ENCODE measurements at regions not wholly inside any gene's neighbourhood (a gene's known extent, or its start where the extent isn't known, plus 50 kb on each side); places are given as distances from the start of the nearest gene placed in this dataset.

DNA sequence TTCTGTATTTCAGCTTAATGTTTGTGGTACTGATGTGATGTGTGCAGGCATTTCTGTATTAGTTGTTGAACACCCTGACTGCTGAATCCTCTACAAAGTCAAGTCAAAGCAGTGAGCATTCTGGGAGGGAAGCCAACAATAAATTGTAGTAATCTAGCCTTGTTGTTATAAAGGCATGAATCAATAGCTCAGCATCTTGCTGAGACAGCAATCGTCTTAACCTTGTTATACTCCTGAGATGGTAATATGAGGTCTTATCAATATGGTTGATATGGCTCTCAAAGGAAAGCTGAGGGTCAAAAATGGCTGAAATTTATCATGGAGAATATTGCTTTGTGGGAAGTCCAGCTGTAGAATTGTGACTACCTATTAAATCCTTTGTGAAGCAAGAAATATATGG, 299.4 kb downstream of the DNAJB9 start:
- ChIA-PET CTCF (interaction anchor here (1.5 kb wide), 1 partner anchor 9 kb away, joined by 3 read pairs; no protein-coding TSS in a partner anchor), RAD21 (ENCODE audit: unreplicated experiment) (no interaction called here), POLR2A (no interaction called here), SMC1A (ENCODE audit: uncharacterized antibody, unreplicated experiment) (interaction anchor here (0.5 kb wide), 1 partner anchor 120 kb away, joined by 3 read pairs; no protein-coding TSS in a partner anchor)
- TF ChIP-seq NR2C2 (IDR thresholded peaks at IDR 0.05; ENCODE audit: borderline replicate concordance, control insufficient read depth, insufficient read length, low read depth), result no peak
- Histone ChIP-seq H3K4me3 (no peak overlapping the region), H3K4me1 (ENCODE audit: control insufficient read depth, insufficient read depth, low read length) (no peaks in the 10 kb centered on the region), H3K27me3 (replicated peaks in 1 of 2; ENCODE audit: control insufficient read depth in 2 of 2, insufficient read depth in 2 of 2, low read length in 1 of 2) (no peaks in the 10 kb centered on the region), H3K36me3 (ENCODE audit: control insufficient read depth in 2 of 2, insufficient read depth in 2 of 2, low read length in 1 of 2) (no peaks in the 10 kb centered on the region), H3K9ac (ENCODE audit: control insufficient read depth, insufficient read depth, low read length) (no peak overlapping the region), H3K79me2 (ENCODE audit: control insufficient read depth, insufficient read depth, low read length) (no peaks in the 10 kb centered on the region), H3K4me2 (ENCODE audit: control insufficient read depth, insufficient read depth) (no peak overlapping the region), H2AFZ (ENCODE audit: control insufficient read depth, low read depth, low read length) (no peak overlapping the region), H3K27ac (ENCODE audit: control insufficient read depth, insufficient read depth) (no peak overlapping the region), H4K20me1 (ENCODE audit: control insufficient read depth, insufficient read depth) (no peaks in the 10 kb centered on the region), H3K9me3 (replicated peaks; ENCODE audit: control insufficient read depth, insufficient read depth, low read length) (no peaks in the 10 kb centered on the region)
- intact Hi-C loops (cut with micrococcal nuclease; ENCODE audit: unreplicated experiment) (no loop called here), in situ Hi-C loops (cut with MboI) (no loop called here)
- WGBS (ENCODE audit: insufficient coverage, insufficient replicate concordance, low lambda C conversion rate, missing lambda C conversion rate), result 4% methylated on average over 1 of the region's 1 CpG
- no peak for ATAC-seq
- no peak for FAIRE-seq
- no peak for DNase-seq (ENCODE audit: low read depth, low spot score)
- BruUV-seq (replicated peaks), result no TSS peak

DNA sequence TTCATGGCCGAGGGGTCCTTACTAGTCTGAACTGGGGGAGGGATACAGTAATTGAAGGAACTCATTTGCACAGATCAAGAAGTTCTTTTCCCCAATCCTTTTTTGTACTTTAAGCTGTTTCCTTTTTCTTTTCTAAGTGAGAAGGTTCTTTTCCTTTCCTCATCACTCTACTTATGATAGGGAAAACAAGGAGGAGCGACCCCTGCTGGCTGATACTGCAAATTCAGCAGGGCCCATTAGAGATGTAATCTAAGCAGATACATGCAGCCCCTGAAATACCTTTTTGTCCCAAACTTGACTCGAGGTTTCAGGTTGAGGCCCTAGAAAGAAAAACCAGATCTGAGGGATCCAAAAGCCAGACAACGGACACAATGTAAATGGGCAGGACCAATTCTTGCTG, 305.5 kb downstream of the DNAJB9 start:
- SMC1A ChIA-PET (ENCODE audit: uncharacterized antibody, unreplicated experiment), result no interaction called here
- no peak overlapping the region for H2AFZ ChIP-seq (ENCODE audit: control insufficient read depth, low read depth, low read length)
- peak; percentile 87 for ATAC-seq
- in situ Hi-C loops (cut with MboI), result no loop called here
- TF ChIP-seq ZZZ3 (IDR thresholded peaks at IDR 0.05; ENCODE audit: control insufficient read depth, insufficient read length, low read depth) (no peak), RAD21 (IDR thresholded peaks at IDR 0.05; ENCODE audit: insufficient read depth, low read depth, low read length) (0 out of 2 replicates have a peak, but pooled peaks have one; percentile 10), SMC3 (IDR thresholded peaks at IDR 0.05; ENCODE audit: borderline replicate concordance, low read length) (peak; percentile 36; the same call in 1 of the 2 replicates), CTCF (IDR thresholded peaks at IDR 0.05 in 2 of 3, conservative IDR thresholded peaks at IDR 0.05 in 1 of 3; ENCODE audit: control insufficient read depth in 2 of 3, extremely low read depth in 1 of 3, insufficient read depth in 1 of 3, low read depth in 3 of 3, low read length in 3 of 3) (peak; percentile 35 to 60 (median 48)), ZBED1 (IDR thresholded peaks at IDR 0.05; ENCODE audit: borderline replicate concordance) (no peak), ZNF384 (IDR thresholded peaks at IDR 0.05; ENCODE audit: borderline replicate concordance, low read depth, low read length) (no peak), PAX5 (IDR thresholded peaks at IDR 0.05; ENCODE audit: borderline replicate concordance, low read depth, low read length) (no peak), HDAC6 (IDR thresholded peaks at IDR 0.05; ENCODE audit: unreplicated experiment) (no peak), SMARCA5 (IDR thresholded peaks at IDR 0.05) (no peak), TAF1 (IDR thresholded peaks at IDR 0.05; ENCODE audit: borderline replicate concordance, low read depth, low read length) (no peak), FOS (IDR thresholded peaks at IDR 0.05; ENCODE audit: borderline replicate concordance, extremely low read depth, insufficient read length) (no peak), BMI1 (IDR thresholded peaks at IDR 0.05; ENCODE audit: borderline replicate concordance) (no peak)
- H3K27me3 ChIP-seq (replicated peaks in 1 of 2; ENCODE audit: control insufficient read depth in 2 of 2, insufficient read depth in 2 of 2, low read length in 1 of 2), result no peaks in the 10 kb centered on the region
- 0% methylated on average over 4 of the region's 4 CpGs for WGBS (ENCODE audit: insufficient coverage, insufficient replicate concordance, low lambda C conversion rate, missing lambda C conversion rate)
- H4K20me1 ChIP-seq (ENCODE audit: control insufficient read depth, insufficient read depth), result no peaks in the 10 kb centered on the region
- intact Hi-C loops (cut with micrococcal nuclease; ENCODE audit: unreplicated experiment), result loop anchor here (1.0 to 2.0 kb wide), 2 partner anchors 68 to 262 kb away; no protein-coding TSS in a partner anchor
- RAD21 ChIA-PET (ENCODE audit: unreplicated experiment), result interaction anchor here (0.5 kb wide), 1 partner anchor 793 kb away, joined by 3 read pairs; no protein-coding TSS in a partner anchor
- no peaks in the 10 kb centered on the region for H3K79me2 ChIP-seq (ENCODE audit: control insufficient read depth, insufficient read depth, low read length)
- no peak overlapping the region for H3K4me3 ChIP-seq
- no peak overlapping the region for H3K9ac ChIP-seq (ENCODE audit: control insufficient read depth, insufficient read depth, low read length)
- H3K27ac ChIP-seq (ENCODE audit: control insufficient read depth, insufficient read depth), result no peak overlapping the region
- POLR2A ChIA-PET, result no interaction called here
- H3K36me3 ChIP-seq (ENCODE audit: control insufficient read depth in 2 of 2, insufficient read depth in 2 of 2, low read length in 1 of 2), result no peaks in the 10 kb centered on the region
- no peaks in the 10 kb centered on the region for H3K4me1 ChIP-seq (ENCODE audit: control insufficient read depth, insufficient read depth, low read length)
- no TSS peak for BruUV-seq (replicated peaks)
- DNase-seq (ENCODE audit: low read depth, low spot score), result no peak
- no peaks in the 10 kb centered on the region for H3K9me3 ChIP-seq (replicated peaks; ENCODE audit: control insufficient read depth, insufficient read depth, low read length)
- FAIRE-seq, result no peak
- no peak overlapping the region for H3K4me2 ChIP-seq (ENCODE audit: control insufficient read depth, insufficient read depth)
- CTCF ChIA-PET, result interaction anchor here (0.8 to 1.9 kb wide), 3 partner anchors 9 to 342 kb away, joined by 3 to 6 read pairs (median 4); no protein-coding TSS in a partner anchor
